ENCODE measurements at regions not wholly inside any gene's neighbourhood (a gene's known extent, or its start where the extent isn't known, plus 50 kb on each side); places are given as distances from the start of the nearest gene placed in this dataset.

- DNase-seq (ENCODE audit: low read depth), result no peak
- no peak for TF ChIP-seq CTCF (IDR thresholded peaks at IDR 0.05; ENCODE audit: low read depth, low read length, missing control alignments)
- no peak overlapping the region for H3K4me3 ChIP-seq (ENCODE audit: low read depth, low read length)
- in situ Hi-C loops (cut with HindIII; ENCODE audit: low sequenced_read_pairs), result no loop called here
Measured at GRCh38 chr4:17126321-17126966, 228.0 kb upstream of the LDB2 start.

GRCh38 chr4:17124767-17125166 is 226.3 kb upstream of the LDB2 start:
- no peak overlapping the region for H3K4me3 ChIP-seq (ENCODE audit: low read depth, low read length)
- peak; percentile 36 for TF ChIP-seq CTCF (IDR thresholded peaks at IDR 0.05; ENCODE audit: low read depth, low read length, missing control alignments)
- in situ Hi-C loops (cut with HindIII; ENCODE audit: low sequenced_read_pairs), result no loop called here
- DNase-seq (ENCODE audit: low read depth), result no peak

GRCh38 chr4:17120761-17121160 is 222.3 kb upstream of the LDB2 start:
- in situ Hi-C loops (cut with HindIII; ENCODE audit: low sequenced_read_pairs), result no loop called here
- TF ChIP-seq CTCF (IDR thresholded peaks at IDR 0.05; ENCODE audit: low read depth, low read length, missing control alignments), result no peak
- no peak overlapping the region for H3K4me3 ChIP-seq (ENCODE audit: low read depth, low read length)
- DNase-seq (ENCODE audit: low read depth), result no peak

- TF ChIP-seq CTCF (IDR thresholded peaks at IDR 0.05; ENCODE audit: low read depth, low read length, missing control alignments), result no peak
- H3K4me3 ChIP-seq (ENCODE audit: low read depth, low read length), result no peak overlapping the region
- in situ Hi-C loops (cut with HindIII; ENCODE audit: low sequenced_read_pairs), result no loop called here
- peak; percentile 31 for DNase-seq (ENCODE audit: low read depth)
Measured at GRCh38 chr4:17117746-17118145, 219.3 kb upstream of the LDB2 start.

- TF ChIP-seq CTCF (IDR thresholded peaks at IDR 0.05; ENCODE audit: low read depth, low read length, missing control alignments), result no peak
- H3K4me3 ChIP-seq (ENCODE audit: low read depth, low read length), result no peak overlapping the region
- in situ Hi-C loops (cut with HindIII; ENCODE audit: low sequenced_read_pairs), result no loop called here
Measured at GRCh38 chr4:17115583-17115982, 217.1 kb upstream of the LDB2 start.

GRCh38 chr4:17112292-17112659 is 213.8 kb upstream of the LDB2 start:
- in situ Hi-C loops (cut with HindIII; ENCODE audit: low sequenced_read_pairs), result no loop called here
- peak; percentile 44 for TF ChIP-seq CTCF (IDR thresholded peaks at IDR 0.05; ENCODE audit: low read depth, low read length, missing control alignments)
- no peak overlapping the region for H3K4me3 ChIP-seq (ENCODE audit: low read depth, low read length)
- DNase-seq (ENCODE audit: low read depth), result no peak

More at GRCh38 chr4:17115583-17115982, 217.1 kb upstream of the LDB2 start:
- no peak for DNase-seq (ENCODE audit: low read depth)

All from astrocyte of the cerebellum (primary cell).